Fibroblast of skin of right quadriceps (primary cell): ENCODE measurements at regions not wholly inside any gene's neighbourhood (a gene's known extent, or its start where the extent isn't known, plus 50 kb on each side); places are given as distances from the start of the nearest gene placed in this dataset.
"Not testable (repeated sequence)": the region's sequence is repeated elsewhere in the genome, so short reads cannot be mapped to it uniquely, and the experiment has no call there.

Source experiments
- DNase-seq: peaks from one replicate; pipeline ENCODE4 v3.0.0-alpha.2; 2013

- DNase-seq = no peak
Measured at GRCh38 chr2:109721135-109721534, 73.0 kb upstream of the RGPD5 start.

- DNase-seq = no peak
Measured at GRCh38 chr2:109721626-109722025, 72.5 kb upstream of the RGPD5 start.

- no peak for DNase-seq
Measured at GRCh38 chr2:109722026-109722425, 72.1 kb upstream of the RGPD5 start.

GRCh38 chr2:109722640-109723039, 71.5 kb upstream of the RGPD5 start:
- not testable (repeated sequence) for DNase-seq

- DNase-seq = not testable (repeated sequence)
Measured at GRCh38 chr2:109723153-109723552, 71.0 kb upstream of the RGPD5 start.

- DNase-seq = no peak
Measured at GRCh38 chr2:109724533-109725460, 69.3 kb upstream of the RGPD5 start.

GRCh38 chr2:109726379-109727270, 67.5 kb upstream of the RGPD5 start:
- no peak for DNase-seq

GRCh38 chr2:109727929-109728447, 66.1 kb upstream of the RGPD5 start:
- DNase-seq = no peak

GRCh38 chr2:109733746-109734145, 60.4 kb upstream of the RGPD5 start:
- not testable (repeated sequence) for DNase-seq

GRCh38 chr2:109736177-109736827, 57.8 kb upstream of the RGPD5 start:
- DNase-seq = peak; percentile 64
